Trophoblast cell (in vitro differentiated cells and primary cell): ENCODE measurements at regions not wholly inside any gene's neighbourhood (a gene's known extent, or its start where the extent isn't known, plus 50 kb on each side); places are given as distances from the start of the nearest gene placed in this dataset.

Experiments used
- DNase-seq, 2 donors: peaks; one replicate each; pipeline ENCODE4 v3.0.0-alpha.2; 2016
- H2AFZ ChIP-seq: 2 replicates; pipeline ENCODE4 v1.6.1; 2013; ENCODE audit warnings: low read length, moderate library complexity, mild to moderate bottlenecking; ENCODE audit not compliant: insufficient read depth, poor library complexity
- H2AK5ac ChIP-seq: 2 replicates; pipeline ENCODE4 v1.6.1; 2013; ENCODE audit warnings: mild to moderate bottlenecking, low read length
- H2BK120ac ChIP-seq: 2 replicates; pipeline ENCODE4 v1.6.1; 2013; ENCODE audit warnings: low read length, mild to moderate bottlenecking, moderate library complexity; ENCODE audit not compliant: insufficient read depth, poor library complexity
- H2BK12ac ChIP-seq: 2 replicates; pipeline ENCODE4 v1.6.1; 2013; ENCODE audit warnings: mild to moderate bottlenecking, low read length, moderate library complexity
- H2BK5ac ChIP-seq: 2 replicates; pipeline ENCODE4 v1.6.1; 2013; ENCODE audit warnings: low read length, low read depth, moderate library complexity, mild to moderate bottlenecking; ENCODE audit not compliant: poor library complexity
- H3K14ac ChIP-seq: 2 replicates; pipeline ENCODE4 v1.6.1; 2013; ENCODE audit warnings: mild to moderate bottlenecking, low read length
- H3K18ac ChIP-seq: 2 replicates; pipeline ENCODE4 v1.6.1; 2013; ENCODE audit warnings: mild to moderate bottlenecking, low read length
- H3K23ac ChIP-seq: 2 replicates; pipeline ENCODE4 v1.6.1; 2013; ENCODE audit warnings: low read length
- H3K27ac ChIP-seq: 2 replicates; pipeline ENCODE4 v1.5.1; 2013; ENCODE audit warnings: low read depth, mild to moderate bottlenecking, inconsistent platforms, low read length, moderate library complexity
- H3K27me3 ChIP-seq: 2 replicates; pipeline ENCODE4 v1.6.1; 2013; ENCODE audit warnings: inconsistent platforms, mild to moderate bottlenecking, low read length, moderate library complexity; ENCODE audit not compliant: insufficient read depth
- H3K36me3 ChIP-seq, 2 experiments: 1 replicate in 1 of 2; 2 replicates in 1 of 2; pipeline ENCODE4 v1.6.1; 2013; ENCODE audit warnings: low read length in 2 of 2, mild to moderate bottlenecking in 2 of 2, moderate library complexity in 1 of 2; ENCODE audit not compliant: insufficient read depth in 2 of 2, control insufficient read depth in 1 of 2
- H3K4ac ChIP-seq: 2 replicates; pipeline ENCODE4 v1.6.1; 2013; ENCODE audit warnings: low read depth, mild to moderate bottlenecking, low read length, moderate library complexity
- H3K4me1 ChIP-seq, 2 experiments: 1 replicate in 1 of 2; 2 replicates in 1 of 2; pipeline ENCODE4 v1.6.1; 2013; ENCODE audit warnings: low read length in 2 of 2, mild to moderate bottlenecking in 2 of 2, moderate library complexity in 1 of 2; ENCODE audit not compliant: insufficient read depth in 2 of 2, control insufficient read depth in 1 of 2
- H3K4me2 ChIP-seq: 2 replicates; pipeline ENCODE4 v1.6.1; 2013; ENCODE audit warnings: inconsistent platforms, mild to moderate bottlenecking, low read length, moderate library complexity
- H3K4me3 ChIP-seq: 2 replicates; pipeline ENCODE4 v1.5.1; 2013; ENCODE audit warnings: mild to moderate bottlenecking, low read depth, low read length, inconsistent platforms
- H3K79me1 ChIP-seq: one replicate; pipeline ENCODE4 v1.6.1; 2013; ENCODE audit warnings: low read length
- H3K79me2 ChIP-seq: 2 replicates; pipeline ENCODE4 v1.6.1; 2013; ENCODE audit warnings: low read length, mild to moderate bottlenecking; ENCODE audit not compliant: control insufficient read depth, insufficient read depth, poor library complexity
- H3K9ac ChIP-seq: 2 replicates; pipeline ENCODE4 v1.6.1; 2013; ENCODE audit warnings: mild to moderate bottlenecking, low read length
- H3K9me3 ChIP-seq: 2 replicates; pipeline ENCODE4 v1.6.1; 2013; ENCODE audit warnings: low read depth, mild to moderate bottlenecking, control low read depth, inconsistent platforms, low read length; ENCODE audit not compliant: insufficient read depth
- H4K12ac ChIP-seq: 2 replicates; pipeline ENCODE4 v1.6.1; 2013; ENCODE audit warnings: low read depth, mild to moderate bottlenecking, low read length, moderate library complexity
- H4K8ac ChIP-seq: 2 replicates; pipeline ENCODE4 v1.6.1; 2013; ENCODE audit warnings: low read depth, mild to moderate bottlenecking, low read length, moderate library complexity
- H4K91ac ChIP-seq: one replicate; pipeline ENCODE4 v1.6.1; 2013; ENCODE audit warnings: low read depth, mild to moderate bottlenecking, low read length, moderate library complexity
- WGBS: extraction: QIAGEN DNeasy Blood & Tissue Kit; methylation state at CpG from one replicate; pipeline ENCODE4 v1.1.7; 2013; ENCODE audit warnings: missing lambda C conversion rate; ENCODE audit not compliant: insufficient read length, insufficient coverage; ENCODE audit errors: extremely low coverage; 5-methylcytosine and 5-hydroxymethylcytosine counted together

DNA sequence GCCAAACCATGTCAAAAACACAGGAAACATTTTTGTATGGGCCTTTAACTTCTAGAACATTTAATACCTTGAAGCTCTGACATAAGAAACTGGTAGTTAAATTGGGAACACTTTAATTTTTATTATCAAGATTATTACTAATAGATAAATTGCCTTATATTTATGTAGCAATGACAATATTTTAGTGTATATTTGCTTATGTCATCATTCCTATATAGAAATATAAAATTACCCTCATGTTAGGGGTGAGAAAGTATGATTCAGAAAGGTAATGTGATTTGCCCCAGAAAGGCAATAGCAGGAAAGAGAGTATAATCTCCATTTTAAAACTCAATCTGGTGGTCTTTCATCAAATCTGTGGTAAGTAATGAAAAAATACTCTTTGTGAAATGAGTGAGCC is 147.4 kb downstream of the IL15 start:
- H3K9ac ChIP-seq: no peak overlapping the region
- no peak overlapping the region for H2BK12ac ChIP-seq
- H3K23ac ChIP-seq: no peak overlapping the region
- no peaks in the 10 kb centered on the region for H3K79me2 ChIP-seq
- H3K18ac ChIP-seq: no peak overlapping the region
- no peaks in the 10 kb centered on the region for H3K36me3 ChIP-seq
- H3K9me3 ChIP-seq: no peaks in the 10 kb centered on the region
- H3K4me1 ChIP-seq: no peaks in the 10 kb centered on the region
- no peak overlapping the region for H2BK120ac ChIP-seq
- H2BK5ac ChIP-seq: no peak overlapping the region
- H2AFZ ChIP-seq: no peak overlapping the region
- H3K27ac ChIP-seq: no peak overlapping the region
- no peak overlapping the region for H4K91ac ChIP-seq
- no peak overlapping the region for H3K4me3 ChIP-seq
- no peak overlapping the region for H4K12ac ChIP-seq
- H3K4ac ChIP-seq: no peak overlapping the region
- no peaks in the 10 kb centered on the region for H3K79me1 ChIP-seq
- no peak overlapping the region for H3K4me2 ChIP-seq
- no peak overlapping the region for H4K8ac ChIP-seq
- no peak overlapping the region for H3K14ac ChIP-seq
- H3K27me3 ChIP-seq: no peaks in the 10 kb centered on the region
- H2AK5ac ChIP-seq: no peak overlapping the region
- no peak for DNase-seq

GRCh38 chr4:141786946-141787345 is 150.6 kb downstream of the IL15 start:
- H3K4me2 ChIP-seq: no peak overlapping the region
- no peaks in the 10 kb centered on the region for H3K79me2 ChIP-seq
- no peak overlapping the region for H3K27ac ChIP-seq
- H2BK120ac ChIP-seq: no peak overlapping the region
- H3K36me3 ChIP-seq: no peaks in the 10 kb centered on the region
- no peak overlapping the region for H3K23ac ChIP-seq
- H2BK5ac ChIP-seq: no peak overlapping the region
- H2AK5ac ChIP-seq: no peak overlapping the region
- no peak overlapping the region for H4K8ac ChIP-seq
- no peak overlapping the region for H3K18ac ChIP-seq
- no peak overlapping the region for H4K12ac ChIP-seq
- no peaks in the 10 kb centered on the region for H3K9me3 ChIP-seq
- H3K4ac ChIP-seq: no peak overlapping the region
- no peak overlapping the region for H3K4me3 ChIP-seq
- no peak overlapping the region for H2AFZ ChIP-seq
- H4K91ac ChIP-seq: no peak overlapping the region
- no peaks in the 10 kb centered on the region for H3K4me1 ChIP-seq
- H3K14ac ChIP-seq: no peak overlapping the region
- no peak overlapping the region for H3K9ac ChIP-seq
- DNase-seq: no peak
- H3K27me3 ChIP-seq: no peaks in the 10 kb centered on the region
- no peaks in the 10 kb centered on the region for H3K79me1 ChIP-seq
- H2BK12ac ChIP-seq: no peak overlapping the region

- Histone ChIP-seq H3K18ac (no peak overlapping the region), H2BK120ac (no peak overlapping the region), H2AK5ac (no peak overlapping the region), H3K23ac (no peak overlapping the region), H2BK12ac (no peak overlapping the region), H4K91ac (no peak overlapping the region), H3K9me3 (no peaks in the 10 kb centered on the region), H3K9ac (no peak overlapping the region), H4K8ac (no peak overlapping the region), H4K12ac (no peak overlapping the region), H3K4ac (no peak overlapping the region), H3K27me3 (no peaks in the 10 kb centered on the region), H3K4me3 (no peak overlapping the region), H3K27ac (no peak overlapping the region), H3K36me3 (no peaks in the 10 kb centered on the region), H2AFZ (no peak overlapping the region), H2BK5ac (no peak overlapping the region), H3K79me1 (no peaks in the 10 kb centered on the region), H3K4me1 (no peaks in the 10 kb centered on the region), H3K4me2 (no peak overlapping the region), H3K79me2 (no peaks in the 10 kb centered on the region), H3K14ac (no peak overlapping the region)
- peak; percentile 62 to 79 for DNase-seq
- no CpG with 5 or more reads among the region's 4 CpGs for WGBS
Observed at GRCh38 chr4:141788169-141788915, 152.0 kb downstream of the IL15 start.

DNA sequence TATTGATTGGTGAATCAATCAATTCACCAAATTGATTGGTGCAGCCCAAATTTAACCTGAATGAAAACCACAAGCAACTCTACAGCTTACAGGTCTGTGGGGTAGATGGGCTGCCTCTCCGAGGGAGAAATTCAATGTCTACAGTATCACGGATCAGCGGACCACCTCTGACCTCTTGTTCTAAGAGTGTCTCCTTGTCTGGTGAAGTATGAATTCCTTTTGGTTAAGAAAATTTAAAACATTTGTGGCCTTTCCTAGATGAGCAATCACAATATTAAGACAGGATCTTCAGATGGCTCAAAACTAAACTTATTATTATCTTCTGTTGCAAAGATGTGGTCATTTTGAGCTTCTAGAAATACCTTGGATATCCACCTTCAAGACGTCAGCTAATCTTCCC is 153.3 kb downstream of the IL15 start:
- Histone ChIP-seq H3K9me3 (no peaks in the 10 kb centered on the region), H3K14ac (no peak overlapping the region), H4K12ac (no peak overlapping the region), H3K79me1 (no peaks in the 10 kb centered on the region), H2AK5ac (no peak overlapping the region), H2BK120ac (no peak overlapping the region), H3K79me2 (no peaks in the 10 kb centered on the region), H4K8ac (no peak overlapping the region), H4K91ac (no peak overlapping the region), H3K23ac (no peak overlapping the region), H3K4ac (no peak overlapping the region), H3K4me3 (no peak overlapping the region), H3K36me3 (no peaks in the 10 kb centered on the region), H3K27ac (no peak overlapping the region), H2BK12ac (no peak overlapping the region), H3K4me2 (no peak overlapping the region), H3K9ac (no peak overlapping the region), H2AFZ (no peak overlapping the region), H2BK5ac (no peak overlapping the region), H3K18ac (no peak overlapping the region), H3K4me1 (no peaks in the 10 kb centered on the region), H3K27me3 (no peaks in the 10 kb centered on the region)
- DNase-seq: peak in 1 of 2 donors; percentile 48
- no CpG with 5 or more reads among the region's 4 CpGs for WGBS
